Gastrocnemius medialis (tissue), 4 donors: ENCODE measurements at regions not wholly inside any gene's neighbourhood (a gene's known extent, or its start where the extent isn't known, plus 50 kb on each side); places are given as distances from the start of the nearest gene placed in this dataset.

Experiments
- POLR2A ChIP-seq, 2 donors: fragments of 450-650 bp; IDR thresholded peaks; one replicate each; pipeline ENCODE4 v1.6.1; 2017; ENCODE audit warnings: antibody characterized with exemption in 2 of 2, mild to moderate bottlenecking in 2 of 2, moderate library complexity in 2 of 2
- TF ChIP-seq, protein P1 (sequence below), 5 experiments: fragments of 450-650 bp in 3 of 5; fragments of 200-600 bp in 2 of 5; sonication (generic) in 2 of 5; IDR thresholded peaks in 4 of 5; conservative IDR thresholded peaks in 1 of 5; 1 replicate in 4 of 5; 2 replicates in 1 of 5; pipeline ENCODE4 v1.5.1; 2016 to 2019; ENCODE audit warnings: antibody characterized with exemption in 5 of 5, mild to moderate bottlenecking in 3 of 5, moderate library complexity in 3 of 5

DNA sequence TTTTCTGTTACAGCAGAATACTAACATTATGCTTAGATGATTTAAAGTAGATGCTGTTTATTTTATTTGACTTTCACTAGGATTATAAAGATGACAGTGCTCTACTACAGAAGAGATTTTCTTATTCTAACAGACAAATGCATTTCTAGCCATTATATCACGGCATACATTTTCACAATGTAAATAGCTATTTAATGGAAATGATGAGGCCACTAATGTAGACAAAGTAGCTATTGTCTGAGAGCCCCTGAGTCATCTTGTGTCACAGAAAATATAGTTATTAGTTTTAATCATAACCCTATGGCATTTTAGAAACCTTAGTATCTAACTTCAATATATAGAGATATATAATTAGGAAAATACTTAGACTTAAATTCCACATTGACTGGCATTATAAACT is 158.0 kb upstream of the AHR start:
- no peak for TF ChIP-seq POLR2A (IDR thresholded peaks at IDR 0.05)
- TF ChIP-seq, protein P1, sequence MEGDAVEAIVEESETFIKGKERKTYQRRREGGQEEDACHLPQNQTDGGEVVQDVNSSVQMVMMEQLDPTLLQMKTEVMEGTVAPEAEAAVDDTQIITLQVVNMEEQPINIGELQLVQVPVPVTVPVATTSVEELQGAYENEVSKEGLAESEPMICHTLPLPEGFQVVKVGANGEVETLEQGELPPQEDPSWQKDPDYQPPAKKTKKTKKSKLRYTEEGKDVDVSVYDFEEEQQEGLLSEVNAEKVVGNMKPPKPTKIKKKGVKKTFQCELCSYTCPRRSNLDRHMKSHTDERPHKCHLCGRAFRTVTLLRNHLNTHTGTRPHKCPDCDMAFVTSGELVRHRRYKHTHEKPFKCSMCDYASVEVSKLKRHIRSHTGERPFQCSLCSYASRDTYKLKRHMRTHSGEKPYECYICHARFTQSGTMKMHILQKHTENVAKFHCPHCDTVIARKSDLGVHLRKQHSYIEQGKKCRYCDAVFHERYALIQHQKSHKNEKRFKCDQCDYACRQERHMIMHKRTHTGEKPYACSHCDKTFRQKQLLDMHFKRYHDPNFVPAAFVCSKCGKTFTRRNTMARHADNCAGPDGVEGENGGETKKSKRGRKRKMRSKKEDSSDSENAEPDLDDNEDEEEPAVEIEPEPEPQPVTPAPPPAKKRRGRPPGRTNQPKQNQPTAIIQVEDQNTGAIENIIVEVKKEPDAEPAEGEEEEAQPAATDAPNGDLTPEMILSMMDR (IDR thresholded peaks at IDR 0.05 in 4 of 5, conservative IDR thresholded peaks at IDR 0.05 in 1 of 5) = no peak
